OCI-LY7 (cell line): ENCODE measurements at regions not wholly inside any gene's neighbourhood (a gene's known extent, or its start where the extent isn't known, plus 50 kb on each side); places are given as distances from the start of the nearest gene placed in this dataset.
A peak's percentile ranks its signal among the peaks of the same experiment; 100 is the strongest.

Experiments used
- BruUV-seq: library from RNA; stranded (reverse); fragments of 400-500 nt; replicated peaks from 2 replicates; lab custom pipeline; 2021; lab: Mats Ljungman, UMichigan
- CTCF ChIA-PET: fragments of 300-600 bp; sonication (Branson Sonifier 250); formaldehyde crosslinking; loops from one replicate; lab custom pipeline; 2022; ENCODE audit warnings: antibody characterized with exemption; ENCODE audit not compliant: unreplicated experiment; lab: Charles Lee
- POLR2A ChIA-PET: fragments of 300-600 bp; sonication (Branson Sonifier 250); formaldehyde crosslinking; loops from one replicate; lab custom pipeline; 2022; ENCODE audit warnings: antibody characterized with exemption; lab: Charles Lee
- DNase-seq: peaks from one replicate; pipeline ENCODE4 v3.0.0-alpha.2; 2015; ENCODE audit warnings: low spot score
- H2AFZ ChIP-seq: fragments of 200-600 bp; sonication (generic), shearing (Covaris generic); 2 replicates; pipeline ENCODE4 v1.6.1; 2014; ENCODE audit warnings: mild to moderate bottlenecking, antibody characterized with exemption, low read length, moderate library complexity
- H3K27ac ChIP-seq: fragments of 200-600 bp; sonication (generic); 2 replicates; pipeline ENCODE4 v1.5.1; 2014; ENCODE audit warnings: mixed run types, low read depth, mild to moderate bottlenecking, moderate library complexity, low read length, inconsistent platforms; ENCODE audit not compliant: poor library complexity, severe bottlenecking
- H3K36me3 ChIP-seq: fragments of 200-600 bp; sonication (generic); 2 replicates; pipeline ENCODE4 v1.6.1; 2014; ENCODE audit warnings: mild to moderate bottlenecking, antibody characterized with exemption, low read length, moderate library complexity, mixed read lengths; ENCODE audit not compliant: insufficient read depth
- H3K4me1 ChIP-seq: fragments of 200-600 bp; sonication (generic); 2 replicates; pipeline ENCODE4 v1.5.1; 2014; ENCODE audit warnings: mild to moderate bottlenecking, low read length; ENCODE audit not compliant: insufficient read depth, poor library complexity, severe bottlenecking
- H3K4me2 ChIP-seq: fragments of 200-600 bp; sonication (generic); 2 replicates; pipeline ENCODE4 v1.6.1; 2014; ENCODE audit warnings: mild to moderate bottlenecking, low read length
- H3K4me3 ChIP-seq: fragments of 200-600 bp; sonication (generic); 2 replicates; pipeline ENCODE4 v1.5.1; 2014; ENCODE audit warnings: mild to moderate bottlenecking, low read depth, low read length; ENCODE audit not compliant: poor library complexity, severe bottlenecking
- H3K79me2 ChIP-seq: fragments of 200-600 bp; sonication (generic); 2 replicates; pipeline ENCODE4 v1.6.1; 2016; ENCODE audit warnings: low read depth, mild to moderate bottlenecking, low read length, moderate library complexity, mixed read lengths; ENCODE audit not compliant: insufficient read depth
- H3K9me2 ChIP-seq: fragments of 200-600 bp; sonication (generic); 2 replicates; pipeline ENCODE4 v1.6.1; 2016; ENCODE audit warnings: mild to moderate bottlenecking, low read length, mixed read lengths; ENCODE audit not compliant: insufficient read depth
- H3K9me3 ChIP-seq: fragments of 200-600 bp; sonication (generic); 2 replicates; pipeline ENCODE4 v1.6.1; 2014; ENCODE audit warnings: mild to moderate bottlenecking, mixed run types, low read length, mixed read lengths
- H4K20me1 ChIP-seq: fragments of 200-600 bp; sonication (generic); 2 replicates; pipeline ENCODE4 v1.6.1; 2014; ENCODE audit warnings: mild to moderate bottlenecking, antibody characterized with exemption, low read length, moderate library complexity, mixed read lengths; ENCODE audit not compliant: insufficient read depth
- EZH2phosphoT487 ChIP-seq: fragments of 200-600 bp; sonication (generic); IDR thresholded peaks from 2 replicates; pipeline ENCODE4 v1.6.1; 2018; ENCODE audit warnings: low read depth, borderline replicate concordance, mild to moderate bottlenecking, mixed run types, antibody characterized with exemption, low read length, moderate library complexity, mixed read lengths
- intact Hi-C: fragments of 100-400 bp; cut with micrococcal nuclease; formaldehyde crosslinking; loops from one replicate; pipeline ENCODE4 v1.10.0; 2022; ENCODE audit not compliant: unreplicated experiment
- TF ChIP-seq, protein P1 (sequence below): fragments of 200-600 bp; sonication (generic); conservative IDR thresholded peaks from 2 replicates; pipeline ENCODE4 v1.5.1; 2014; ENCODE audit warnings: mild to moderate bottlenecking, antibody characterized with exemption, low read length, moderate library complexity, mixed read lengths

DNA sequence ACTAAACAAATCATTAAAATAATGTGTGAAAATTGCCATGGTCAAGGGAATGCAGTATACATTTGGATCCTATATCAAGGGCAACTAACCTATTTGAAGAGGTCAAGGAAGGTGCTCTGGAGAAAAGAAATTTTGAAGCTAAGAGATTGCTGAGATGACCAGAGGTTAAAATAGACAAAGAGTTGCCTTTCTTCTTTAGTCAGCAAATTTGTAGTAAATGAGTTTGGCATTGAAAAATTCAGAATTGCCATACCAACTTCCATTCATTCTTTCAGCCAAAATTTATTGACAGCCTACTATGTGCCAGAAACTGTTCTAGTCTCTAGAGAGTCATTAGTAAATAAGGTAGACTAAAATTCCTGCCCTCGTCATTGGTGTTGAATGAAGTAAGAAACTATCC lies 396.2 kb downstream of the BCL11A start:
- H3K4me1 ChIP-seq, result no peaks in the 10 kb centered on the region
- no peak for DNase-seq
- intact Hi-C loops, result no loop called here
- H3K9me3 ChIP-seq, result peaks cover 19% of the 10 kb centered on the region
- BruUV-seq, result no TSS peak
- H3K36me3 ChIP-seq, result no peaks in the 10 kb centered on the region
- H3K27ac ChIP-seq, result no peak overlapping the region
- H2AFZ ChIP-seq, result no peak overlapping the region
- no peaks in the 10 kb centered on the region for H3K9me2 ChIP-seq
- ChIA-PET POLR2A (no interaction called here), CTCF (no interaction called here)
- H3K79me2 ChIP-seq, result no peaks in the 10 kb centered on the region
- no peak overlapping the region for H3K4me2 ChIP-seq
- TF ChIP-seq EZH2phosphoT487, result no peak
- TF ChIP-seq, protein P1, sequence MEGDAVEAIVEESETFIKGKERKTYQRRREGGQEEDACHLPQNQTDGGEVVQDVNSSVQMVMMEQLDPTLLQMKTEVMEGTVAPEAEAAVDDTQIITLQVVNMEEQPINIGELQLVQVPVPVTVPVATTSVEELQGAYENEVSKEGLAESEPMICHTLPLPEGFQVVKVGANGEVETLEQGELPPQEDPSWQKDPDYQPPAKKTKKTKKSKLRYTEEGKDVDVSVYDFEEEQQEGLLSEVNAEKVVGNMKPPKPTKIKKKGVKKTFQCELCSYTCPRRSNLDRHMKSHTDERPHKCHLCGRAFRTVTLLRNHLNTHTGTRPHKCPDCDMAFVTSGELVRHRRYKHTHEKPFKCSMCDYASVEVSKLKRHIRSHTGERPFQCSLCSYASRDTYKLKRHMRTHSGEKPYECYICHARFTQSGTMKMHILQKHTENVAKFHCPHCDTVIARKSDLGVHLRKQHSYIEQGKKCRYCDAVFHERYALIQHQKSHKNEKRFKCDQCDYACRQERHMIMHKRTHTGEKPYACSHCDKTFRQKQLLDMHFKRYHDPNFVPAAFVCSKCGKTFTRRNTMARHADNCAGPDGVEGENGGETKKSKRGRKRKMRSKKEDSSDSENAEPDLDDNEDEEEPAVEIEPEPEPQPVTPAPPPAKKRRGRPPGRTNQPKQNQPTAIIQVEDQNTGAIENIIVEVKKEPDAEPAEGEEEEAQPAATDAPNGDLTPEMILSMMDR, result no peak
- no peak overlapping the region for H3K4me3 ChIP-seq
- H4K20me1 ChIP-seq, result no peaks in the 10 kb centered on the region

DNA sequence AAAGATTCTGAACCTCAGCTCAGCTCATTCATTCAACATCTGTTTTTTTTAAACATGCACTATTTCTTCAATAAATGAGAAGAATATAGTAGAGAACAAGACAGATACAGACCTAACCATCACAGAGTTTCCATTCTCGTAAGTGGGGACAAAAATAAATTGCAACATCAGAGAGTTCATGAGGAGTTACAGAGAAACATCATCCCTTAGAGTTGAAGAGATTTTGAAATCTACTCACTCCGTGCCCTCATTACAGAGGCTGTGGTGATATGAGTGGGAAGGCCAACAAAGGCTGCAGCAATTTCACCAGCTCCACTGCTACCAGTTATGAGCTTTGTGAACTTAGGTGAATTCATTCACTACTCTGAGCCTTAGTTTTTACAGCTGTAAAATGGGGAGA lies 399.3 kb downstream of the BCL11A start:
- Histone ChIP-seq H3K9me3 (peaks cover 22% of the 10 kb centered on the region), H3K79me2 (no peaks in the 10 kb centered on the region), H2AFZ (no peak overlapping the region), H3K4me2 (no peak overlapping the region), H3K27ac (no peak overlapping the region), H4K20me1 (no peaks in the 10 kb centered on the region), H3K36me3 (no peaks in the 10 kb centered on the region), H3K4me3 (no peak overlapping the region), H3K9me2 (no peaks in the 10 kb centered on the region), H3K4me1 (no peaks in the 10 kb centered on the region)
- no peak for DNase-seq
- intact Hi-C loops, result no loop called here
- POLR2A ChIA-PET, result interaction anchor here (0.6 kb wide), 1 partner anchor 45 kb away, joined by 3 read pairs; no protein-coding TSS in a partner anchor
- no TSS peak for BruUV-seq
- CTCF ChIA-PET, result no interaction called here
- TF ChIP-seq, protein P1, result no peak
- TF ChIP-seq EZH2phosphoT487, result no peak

DNA sequence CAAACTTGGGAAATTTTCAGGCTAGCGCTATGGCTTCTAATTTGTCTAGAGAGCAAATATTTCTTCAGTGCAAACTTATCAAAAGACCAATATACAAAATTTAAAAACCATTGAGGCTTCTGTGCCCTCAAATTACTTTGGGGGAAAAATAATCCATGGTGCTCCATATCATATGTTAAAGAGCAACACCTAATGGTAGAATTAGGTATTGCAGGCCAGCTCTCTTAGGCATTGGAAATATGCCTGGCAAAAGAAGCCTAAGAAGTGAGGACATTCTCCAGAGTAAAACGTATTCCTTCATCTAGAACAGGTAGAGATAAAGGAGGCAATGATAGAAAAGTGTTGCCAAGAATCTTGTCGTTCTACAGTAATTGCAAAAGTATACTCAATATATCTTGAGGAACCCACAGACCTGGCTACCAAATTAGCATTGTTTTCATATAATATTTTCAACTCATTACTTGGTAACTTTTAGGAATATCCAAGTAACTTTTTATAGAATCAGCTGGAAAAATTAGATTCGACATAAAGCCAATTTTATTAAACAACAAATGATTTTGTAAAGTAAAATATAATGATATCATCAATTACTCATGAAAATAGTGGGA lies 401.1 kb downstream of the BCL11A start:
- H3K4me1 ChIP-seq, result no peaks in the 10 kb centered on the region
- H3K79me2 ChIP-seq, result no peaks in the 10 kb centered on the region
- H3K9me3 ChIP-seq, result peaks cover 22% of the 10 kb centered on the region
- H3K36me3 ChIP-seq, result no peaks in the 10 kb centered on the region
- no peak overlapping the region for H3K4me3 ChIP-seq
- H2AFZ ChIP-seq, result no peak overlapping the region
- DNase-seq, result peak; percentile 61
- no peaks in the 10 kb centered on the region for H4K20me1 ChIP-seq
- no peak overlapping the region for H3K27ac ChIP-seq
- no TSS peak for BruUV-seq
- no peaks in the 10 kb centered on the region for H3K9me2 ChIP-seq
- CTCF ChIA-PET, result interaction anchor here (1.2 kb wide), 1 partner anchor 11 kb away, joined by 3 read pairs; no protein-coding TSS in a partner anchor
- TF ChIP-seq, protein P1, result peak; percentile 96
- no peak for TF ChIP-seq EZH2phosphoT487
- POLR2A ChIA-PET, result no interaction called here
- H3K4me2 ChIP-seq, result no peak overlapping the region
- intact Hi-C loops, result loop anchor here (2.0 kb wide), 1 partner anchor 200 kb away; no protein-coding TSS in a partner anchor
